GM12872 (cell line): ENCODE measurements at regions not wholly inside any gene's neighbourhood (a gene's known extent, or its start where the extent isn't known, plus 50 kb on each side); places are given as distances from the start of the nearest gene placed in this dataset.

Source experiments
- CTCF ChIP-seq: IDR thresholded peaks from 3 replicates; pipeline ENCODE4 v1.5.1; 2011; ENCODE audit warnings: low read depth, mild to moderate bottlenecking, low read length, moderate library complexity; ENCODE audit not compliant: insufficient read depth

- TF ChIP-seq CTCF = no peak
Measured at GRCh38 chr9:7542126-7542525, 257.5 kb downstream of the DMAC1 start.

DNA sequence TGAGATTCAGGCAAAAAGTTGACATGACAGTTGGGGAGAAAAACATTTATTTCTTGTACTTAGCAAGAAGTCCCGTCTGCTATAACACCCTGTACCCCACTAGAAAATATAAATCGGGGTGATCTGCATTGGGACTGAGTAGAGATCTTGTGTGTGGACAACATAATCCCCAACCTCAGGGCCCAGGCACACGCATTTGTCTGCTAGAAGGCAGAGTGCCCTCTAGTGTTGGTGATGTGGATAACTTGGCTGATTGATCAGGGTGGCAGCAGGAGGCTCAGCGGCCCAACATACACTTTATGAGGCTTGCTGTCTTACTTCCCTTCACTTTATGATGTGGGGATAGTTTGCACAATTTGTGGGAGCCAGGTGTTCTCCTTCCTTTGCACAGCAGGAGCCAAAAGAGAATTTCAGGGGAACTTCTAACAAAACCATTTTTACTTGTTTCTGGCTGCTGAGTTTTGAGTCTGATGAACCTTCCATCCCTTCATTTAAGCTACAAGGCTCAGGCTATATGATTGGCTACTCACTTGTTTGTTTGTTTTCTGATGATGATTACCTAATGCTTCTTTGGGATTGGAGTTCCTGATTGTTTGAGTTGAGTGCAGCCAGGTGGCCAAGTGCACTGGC lies 263.2 kb downstream of the DMAC1 start:
- peak; percentile 84 for TF ChIP-seq CTCF

GRCh38 chr9:7534211-7534935 lies 265.2 kb downstream of the DMAC1 start:
- no peak for TF ChIP-seq CTCF

GRCh38 chr9:7533376-7534090 lies 266.0 kb downstream of the DMAC1 start:
- no peak for TF ChIP-seq CTCF

DNA sequence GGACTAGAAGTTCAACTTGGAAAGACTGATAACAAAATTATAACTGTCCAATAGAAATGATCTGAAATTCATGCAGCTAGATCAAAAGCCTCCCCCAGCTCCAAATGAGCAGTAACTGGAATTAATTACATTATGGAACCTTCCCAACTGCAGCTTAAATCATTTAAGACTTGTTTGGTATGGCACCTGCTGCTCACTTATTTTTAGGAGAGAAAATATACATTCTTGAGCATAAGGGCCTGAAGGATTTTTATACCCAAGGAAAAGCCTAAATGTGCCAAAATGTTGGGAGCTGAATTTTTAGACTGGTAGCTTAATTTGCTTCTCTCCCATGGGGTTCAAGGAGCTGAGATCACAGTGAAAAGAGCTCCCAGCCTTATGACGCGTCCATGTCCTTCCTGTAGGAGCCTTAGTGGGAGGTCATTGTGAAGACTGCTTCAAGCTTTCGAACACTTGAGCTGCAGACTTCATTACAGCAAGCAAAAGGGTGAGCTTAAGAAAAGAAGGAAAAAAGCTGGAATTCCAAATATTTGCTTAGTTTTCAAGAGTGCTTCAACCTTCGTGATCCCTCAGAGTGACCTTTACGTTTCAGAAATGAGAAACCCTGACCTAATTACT lies 276.0 kb downstream of the DMAC1 start:
- TF ChIP-seq CTCF = no peak

GRCh38 chr9:7520396-7520795 lies 279.2 kb downstream of the DMAC1 start:
- no peak for TF ChIP-seq CTCF

- TF ChIP-seq CTCF = no peak
Measured at GRCh38 chr9:7516376-7516775, 283.2 kb downstream of the DMAC1 start.
